NCI-H1436 (cell line): ENCODE measurements at regions not wholly inside any gene's neighbourhood (a gene's known extent, or its start where the extent isn't known, plus 50 kb on each side); places are given as distances from the start of the nearest gene placed in this dataset.

ENCODE experiments used
- DNase-seq: peaks from one replicate; lab custom pipeline; 2025; lab: John Stamatoyannopoulos, UW

- DNase-seq: no peak
These were observed 59.4 kb upstream of the GZMB start for GRCh38 chr14:24693353-24693737.

GRCh38 chr14:24692382-24693352, 58.7 kb upstream of the GZMB start:
- no peak for DNase-seq

DNA sequence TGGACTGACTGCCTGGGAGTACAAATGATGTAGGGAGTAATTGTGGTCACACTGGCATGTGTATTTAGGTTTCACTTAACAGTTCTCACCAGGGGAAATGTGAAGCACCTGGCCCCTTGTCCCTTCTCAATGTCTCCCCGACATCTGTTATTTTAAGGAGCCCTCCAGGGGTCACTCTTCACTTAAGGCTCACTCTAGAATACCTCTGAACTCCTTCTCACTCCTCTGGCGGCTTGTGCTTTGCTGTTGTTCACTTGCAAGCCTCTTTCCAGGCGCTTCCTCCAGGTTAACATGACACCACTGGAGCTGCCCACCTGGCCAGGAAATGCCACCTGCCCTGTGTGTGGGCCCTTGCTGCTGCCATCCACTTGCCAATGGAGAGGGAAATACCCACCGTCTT, 56.5 kb upstream of the GZMB start:
- no peak for DNase-seq

DNA sequence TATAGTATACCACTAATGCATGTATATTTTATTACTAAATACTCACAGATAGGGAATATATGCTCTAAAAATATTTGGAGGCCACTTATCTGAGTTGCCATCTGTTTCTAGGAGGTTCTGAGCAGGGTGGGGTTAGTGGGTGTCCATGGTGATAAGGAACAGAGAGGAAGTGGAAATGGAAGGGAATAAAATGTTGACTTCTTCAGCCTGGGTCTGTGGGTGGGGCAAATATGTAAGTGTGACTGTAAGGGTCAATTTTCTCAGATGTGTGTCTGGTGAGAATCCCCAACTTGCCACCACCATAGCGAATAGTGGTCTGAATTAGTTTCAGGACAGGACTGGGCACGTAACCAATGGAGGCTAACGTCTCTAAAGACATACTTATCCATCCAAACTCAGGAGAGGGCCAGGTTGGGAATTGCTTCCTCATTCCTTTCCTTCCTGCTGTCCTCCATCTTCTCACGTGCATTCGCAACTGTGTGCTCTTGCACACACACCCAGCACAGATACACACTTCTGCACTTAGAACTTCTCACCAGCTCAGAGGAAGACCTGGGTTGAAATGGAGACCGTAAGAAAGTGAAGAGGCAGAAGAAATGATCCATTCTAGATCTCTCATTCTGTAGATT, 54.2 kb upstream of the GZMB start:
- no peak for DNase-seq
